T-helper 17 cell (primary cell): ENCODE measurements at regions not wholly inside any gene's neighbourhood (a gene's known extent, or its start where the extent isn't known, plus 50 kb on each side); places are given as distances from the start of the nearest gene placed in this dataset.
"Not testable (repeated sequence)": the region's sequence is repeated elsewhere in the genome, so short reads cannot be mapped to it uniquely, and the experiment has no call there.

Source experiments
- ATAC-seq: fragments of 150-1000 bp; cut with Tn5 transposase; 2 replicates; pipeline ENCODE4 v1.10.0; 2021; ENCODE audit warnings: mild to moderate bottlenecking, moderate library complexity
- DNase-seq, 3 donors: peaks; one replicate each; pipeline versions ENCODE4 v3.0.0 to v3.0.0-alpha.2; 2020 to 2021
- H3K9me3 ChIP-seq: one replicate; pipeline ENCODE4 v1.7.0; 2013; ENCODE audit warnings: low read length, mild to moderate bottlenecking; ENCODE audit not compliant: control insufficient read depth, poor library complexity, severe bottlenecking
- H3K27ac Mint-ChIP-seq: one replicate; pipeline ENCODE4 v1.8.0; 2022; ENCODE audit warnings: mild to moderate bottlenecking, moderate library complexity, mixed read lengths
- H3K27me3 Mint-ChIP-seq: one replicate; pipeline ENCODE4 v1.8.0; 2022; ENCODE audit warnings: mixed read lengths
- H3K36me3 Mint-ChIP-seq: one replicate; pipeline ENCODE4 v1.8.0; 2022; ENCODE audit warnings: low read depth, mixed read lengths
- H3K4me1 Mint-ChIP-seq: one replicate; pipeline ENCODE4 v1.8.0; 2022; ENCODE audit warnings: mild to moderate bottlenecking, mixed read lengths
- H3K4me3 Mint-ChIP-seq: one replicate; pipeline ENCODE4 v1.8.0; 2022; ENCODE audit warnings: mild to moderate bottlenecking, moderate library complexity, mixed read lengths

GRCh38 chr1:240722788-240723187, 110.8 kb upstream of the GREM2 start:
- H3K9me3 ChIP-seq, result no peaks in the 10 kb centered on the region
- Mint-ChIP-seq H3K4me1 (no peaks in the 10 kb centered on the region), H3K27ac (no peak overlapping the region), H3K36me3 (peaks cover 7% of the 10 kb centered on the region), H3K4me3 (no peak overlapping the region), H3K27me3 (peaks cover 16% of the 10 kb centered on the region)
- DNase-seq (no peak), ATAC-seq (no peak)

- Mint-ChIP-seq H3K4me3 (no peak overlapping the region), H3K27ac (no peak overlapping the region), H3K36me3 (peaks cover 3% of the 10 kb centered on the region), H3K4me1 (no peaks in the 10 kb centered on the region), H3K27me3 (peaks cover 11% of the 10 kb centered on the region)
- DNase-seq (no peak), ATAC-seq (no peak)
- no peaks in the 10 kb centered on the region for H3K9me3 ChIP-seq
Observed at GRCh38 chr1:240720976-240721375, 109.0 kb upstream of the GREM2 start.

- Mint-ChIP-seq H3K27ac (no peak overlapping the region), H3K4me1 (no peaks in the 10 kb centered on the region), H3K36me3 (peaks cover 3% of the 10 kb centered on the region), H3K4me3 (no peak overlapping the region), H3K27me3 (peaks cover 20% of the 10 kb centered on the region)
- no peaks in the 10 kb centered on the region for H3K9me3 ChIP-seq
- DNase-seq (no peak), ATAC-seq (no peak)
Observed at GRCh38 chr1:240719953-240720700, 108.2 kb upstream of the GREM2 start.

- H3K4me1 Mint-ChIP-seq, H3K9me3 ChIP-seq, H3K27ac Mint-ChIP-seq, H3K4me3 Mint-ChIP-seq, H3K36me3 Mint-ChIP-seq, DNase-seq, ATAC-seq: not testable (repeated sequence)
- peaks cover 26% of the 10 kb centered on the region for H3K27me3 Mint-ChIP-seq
Observed at GRCh38 chr1:240716538-240716937, 104.6 kb upstream of the GREM2 start.

- Mint-ChIP-seq H3K4me3 (peak overlapping the region; percentile 42), H3K4me1 (no peaks in the 10 kb centered on the region), H3K36me3 (peaks cover 2% of the 10 kb centered on the region), H3K27ac (no peak overlapping the region), H3K27me3 (peaks cover 25% of the 10 kb centered on the region)
- DNase-seq (no peak), ATAC-seq (no peak)
- H3K9me3 ChIP-seq, result no peaks in the 10 kb centered on the region
Observed at GRCh38 chr1:240714568-240715292, 102.8 kb upstream of the GREM2 start.

- no peaks in the 10 kb centered on the region for H3K4me1 Mint-ChIP-seq
- H3K27ac Mint-ChIP-seq, result no peak overlapping the region
- no peak for ATAC-seq
- H3K4me3 Mint-ChIP-seq, result no peak overlapping the region
- no peaks in the 10 kb centered on the region for H3K9me3 ChIP-seq
- DNase-seq, result no peak
- peaks cover 41% of the 10 kb centered on the region for H3K27me3 Mint-ChIP-seq
- peaks cover 2% of the 10 kb centered on the region for H3K36me3 Mint-ChIP-seq
Observed at GRCh38 chr1:240712014-240712731, 100.2 kb upstream of the GREM2 start.

DNA sequence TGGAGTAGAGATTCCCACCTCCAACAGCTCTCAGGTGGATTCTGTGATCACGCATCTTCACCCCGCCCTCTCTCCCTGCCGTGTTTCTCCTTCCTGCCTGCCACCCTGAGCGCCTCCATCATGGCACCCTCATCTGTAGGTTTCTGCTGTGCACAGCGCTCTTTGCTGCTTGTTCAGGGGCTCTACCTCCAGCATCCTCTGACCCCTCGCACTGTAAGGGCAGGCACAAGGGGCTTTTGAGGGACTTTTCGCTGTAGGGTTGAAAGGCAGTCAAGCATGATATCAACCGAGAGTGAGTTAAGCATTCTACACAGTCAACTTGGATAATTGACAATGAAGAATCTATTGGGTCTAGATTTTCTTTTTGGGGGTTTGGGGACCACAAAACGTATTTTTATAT, 99.1 kb upstream of the GREM2 start:
- H3K27me3 Mint-ChIP-seq, result peaks cover 42% of the 10 kb centered on the region
- DNase-seq (no peak), ATAC-seq (no peak)

GRCh38 chr1:240709676-240710075, 97.7 kb upstream of the GREM2 start:
- H3K36me3 Mint-ChIP-seq, result peaks cover 2% of the 10 kb centered on the region
- DNase-seq, result no peak
- H3K27me3 Mint-ChIP-seq, result peaks cover 33% of the 10 kb centered on the region
- no peaks in the 10 kb centered on the region for H3K4me1 Mint-ChIP-seq
- no peaks in the 10 kb centered on the region for H3K9me3 ChIP-seq
- H3K4me3 Mint-ChIP-seq, result no peak overlapping the region
- ATAC-seq, result no peak
- no peak overlapping the region for H3K27ac Mint-ChIP-seq

More for the DNA sequence above, 99.1 kb upstream of the GREM2 start:
- H3K4me1 Mint-ChIP-seq, result no peaks in the 10 kb centered on the region
- H3K36me3 Mint-ChIP-seq, result peaks cover 2% of the 10 kb centered on the region
- no peak overlapping the region for H3K27ac Mint-ChIP-seq
- no peaks in the 10 kb centered on the region for H3K9me3 ChIP-seq
- H3K4me3 Mint-ChIP-seq, result no peak overlapping the region

- no peak overlapping the region for H3K4me3 Mint-ChIP-seq
- ATAC-seq (no peak), DNase-seq (no peak)
- H3K27ac Mint-ChIP-seq, result no peak overlapping the region
- no peaks in the 10 kb centered on the region for H3K36me3 Mint-ChIP-seq
- peaks cover 32% of the 10 kb centered on the region for H3K27me3 Mint-ChIP-seq
- H3K4me1 Mint-ChIP-seq, result no peaks in the 10 kb centered on the region
- H3K9me3 ChIP-seq, result no peaks in the 10 kb centered on the region
Observed at GRCh38 chr1:240706150-240706935, 94.4 kb upstream of the GREM2 start.

DNA sequence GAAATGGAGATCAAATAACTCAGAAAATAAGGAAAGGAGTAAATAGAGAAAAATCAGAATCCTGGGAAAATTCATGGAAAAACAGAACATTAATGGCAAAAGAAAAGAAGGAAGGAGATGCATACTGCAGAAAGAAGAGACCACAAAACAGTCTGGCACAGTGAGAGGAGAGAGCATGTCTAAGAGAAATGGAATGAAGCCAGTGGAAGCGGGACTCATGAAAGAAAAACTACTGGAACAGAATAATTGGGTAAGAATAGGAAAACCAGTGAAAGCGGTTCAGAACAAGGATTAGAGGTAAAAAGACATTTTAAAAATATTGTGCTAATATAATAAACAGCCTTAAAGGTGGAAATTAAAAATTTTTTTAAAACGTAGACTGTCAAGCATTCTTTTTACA, 93.6 kb upstream of the GREM2 start:
- no peak overlapping the region for H3K27ac Mint-ChIP-seq
- no peaks in the 10 kb centered on the region for H3K9me3 ChIP-seq
- H3K27me3 Mint-ChIP-seq, result peaks cover 26% of the 10 kb centered on the region
- H3K4me3 Mint-ChIP-seq, result no peak overlapping the region
- ATAC-seq (no peak), DNase-seq (no peak)
- H3K36me3 Mint-ChIP-seq, result no peaks in the 10 kb centered on the region
- H3K4me1 Mint-ChIP-seq, result no peaks in the 10 kb centered on the region

DNA sequence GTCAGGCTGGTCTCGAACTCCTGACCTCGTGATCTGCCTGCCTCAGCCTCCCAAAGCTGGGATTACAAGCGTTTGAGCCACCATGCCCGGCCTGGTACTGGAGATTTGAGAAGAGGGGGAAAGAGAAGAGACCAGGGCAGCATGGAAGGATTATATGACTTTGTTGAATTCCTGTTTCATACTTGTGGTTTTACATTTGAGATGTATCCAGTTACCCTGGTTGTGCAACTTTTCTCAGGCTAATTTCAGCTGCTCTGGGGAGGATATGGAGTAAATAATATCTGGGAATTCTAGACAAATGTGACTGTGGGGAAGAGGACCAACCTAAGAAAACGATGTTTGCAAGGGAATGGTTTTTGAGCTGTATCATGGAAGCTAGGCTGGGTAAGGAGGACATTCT, 89.5 kb upstream of the GREM2 start:
- H3K27ac Mint-ChIP-seq, result no peak overlapping the region
- ATAC-seq, result no peak
- peaks cover 5% of the 10 kb centered on the region for H3K27me3 Mint-ChIP-seq
- H3K36me3 Mint-ChIP-seq, result no peaks in the 10 kb centered on the region
- no peaks in the 10 kb centered on the region for H3K9me3 ChIP-seq
- no peak for DNase-seq
- no peaks in the 10 kb centered on the region for H3K4me1 Mint-ChIP-seq
- H3K4me3 Mint-ChIP-seq, result no peak overlapping the region

- H3K4me1 Mint-ChIP-seq, result no peaks in the 10 kb centered on the region
- H3K9me3 ChIP-seq, result no peaks in the 10 kb centered on the region
- H3K27ac Mint-ChIP-seq, result no peak overlapping the region
- no peak for DNase-seq
- ATAC-seq, result no peak
- no peaks in the 10 kb centered on the region for H3K36me3 Mint-ChIP-seq
- no peak overlapping the region for H3K4me3 Mint-ChIP-seq
- peaks cover 18% of the 10 kb centered on the region for H3K27me3 Mint-ChIP-seq
Observed at GRCh38 chr1:240695416-240695815, 83.5 kb upstream of the GREM2 start.

DNA sequence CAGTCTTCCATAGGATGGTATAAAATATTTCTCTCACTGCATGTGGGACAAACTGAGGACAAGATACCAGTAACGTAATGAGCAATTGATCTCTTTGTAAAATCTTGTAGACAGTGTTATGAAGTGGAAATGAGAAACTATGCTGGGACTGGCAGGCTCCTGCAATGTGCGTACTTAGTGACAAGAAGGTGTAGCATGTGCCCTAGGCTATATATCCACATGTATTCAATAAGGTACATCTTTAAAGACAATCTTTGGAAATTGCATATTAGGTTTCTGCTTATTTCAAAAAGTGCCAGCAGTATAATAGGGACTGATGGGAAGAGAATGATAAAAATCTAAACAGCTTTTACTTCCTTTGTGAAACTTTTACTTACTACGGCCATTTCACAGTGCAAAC, 81.9 kb upstream of the GREM2 start:
- ATAC-seq, result no peak
- no peak for DNase-seq
- H3K4me1 Mint-ChIP-seq, result no peaks in the 10 kb centered on the region
- H3K36me3 Mint-ChIP-seq, result no peaks in the 10 kb centered on the region
- H3K27me3 Mint-ChIP-seq, result peaks cover 18% of the 10 kb centered on the region
- H3K4me3 Mint-ChIP-seq, result no peak overlapping the region
- H3K9me3 ChIP-seq, result no peaks in the 10 kb centered on the region
- H3K27ac Mint-ChIP-seq, result no peak overlapping the region
